HL-60 (cell line): ENCODE measurements at regions not wholly inside any gene's neighbourhood (a gene's known extent, or its start where the extent isn't known, plus 50 kb on each side); places are given as distances from the start of the nearest gene placed in this dataset.

Experiments
- DNase-seq, 2 experiments: peaks; one replicate each; pipeline ENCODE4 v3.0.0-alpha.2; 2010 to 2020; ENCODE audit warnings: low read depth in 1 of 2, low spot score in 1 of 2
- H3K27ac ChIP-seq: fragments of 250-450 bp; sonication (Bioruptor Pico); replicated peaks from 2 replicates; pipeline ENCODE4 v1.5.1; 2020; ENCODE audit warnings: mild to moderate bottlenecking, moderate library complexity
- H3K27me3 ChIP-seq: fragments of 250-450 bp; sonication (Bioruptor Pico); 2 replicates; pipeline ENCODE4 v1.5.1; 2021; ENCODE audit warnings: mild to moderate bottlenecking, moderate library complexity; ENCODE audit not compliant: insufficient read depth, poor library complexity, severe bottlenecking
- H3K4me3 ChIP-seq: replicated peaks from 2 replicates; pipeline ENCODE4 v1.5.1; 2011; ENCODE audit warnings: mild to moderate bottlenecking, control low read depth, low read length; ENCODE audit not compliant: insufficient read depth
- CTCF ChIP-seq: IDR thresholded peaks from one replicate; pipeline ENCODE4 v1.5.1; 2011; ENCODE audit warnings: low read length, control low read depth, inconsistent platforms; ENCODE audit not compliant: insufficient read depth
- GABPA ChIP-seq: IDR thresholded peaks from 2 replicates; pipeline ENCODE4 v1.6.1; 2012; ENCODE audit warnings: low read depth
- POLR2AphosphoS5 ChIP-seq: IDR thresholded peaks from 2 replicates; pipeline ENCODE4 v1.6.1; 2012; ENCODE audit warnings: low read depth
- SPI1 ChIP-seq: IDR thresholded peaks from 2 replicates; pipeline ENCODE4 v1.6.1; 2012; ENCODE audit warnings: low read depth, mild to moderate bottlenecking, borderline replicate concordance
- TF ChIP-seq, protein P1 (sequence below): IDR thresholded peaks from 2 replicates; pipeline ENCODE4 v1.6.1; 2012; ENCODE audit warnings: low read depth; ENCODE audit not compliant: insufficient replicate concordance

GRCh38 chr21:28636752-28637691 is 355.7 kb downstream of the LTN1 start:
- TF ChIP-seq POLR2AphosphoS5 (no peak), GABPA (no peak), SPI1 (no peak), CTCF (no peak)
- TF ChIP-seq, protein P1, sequence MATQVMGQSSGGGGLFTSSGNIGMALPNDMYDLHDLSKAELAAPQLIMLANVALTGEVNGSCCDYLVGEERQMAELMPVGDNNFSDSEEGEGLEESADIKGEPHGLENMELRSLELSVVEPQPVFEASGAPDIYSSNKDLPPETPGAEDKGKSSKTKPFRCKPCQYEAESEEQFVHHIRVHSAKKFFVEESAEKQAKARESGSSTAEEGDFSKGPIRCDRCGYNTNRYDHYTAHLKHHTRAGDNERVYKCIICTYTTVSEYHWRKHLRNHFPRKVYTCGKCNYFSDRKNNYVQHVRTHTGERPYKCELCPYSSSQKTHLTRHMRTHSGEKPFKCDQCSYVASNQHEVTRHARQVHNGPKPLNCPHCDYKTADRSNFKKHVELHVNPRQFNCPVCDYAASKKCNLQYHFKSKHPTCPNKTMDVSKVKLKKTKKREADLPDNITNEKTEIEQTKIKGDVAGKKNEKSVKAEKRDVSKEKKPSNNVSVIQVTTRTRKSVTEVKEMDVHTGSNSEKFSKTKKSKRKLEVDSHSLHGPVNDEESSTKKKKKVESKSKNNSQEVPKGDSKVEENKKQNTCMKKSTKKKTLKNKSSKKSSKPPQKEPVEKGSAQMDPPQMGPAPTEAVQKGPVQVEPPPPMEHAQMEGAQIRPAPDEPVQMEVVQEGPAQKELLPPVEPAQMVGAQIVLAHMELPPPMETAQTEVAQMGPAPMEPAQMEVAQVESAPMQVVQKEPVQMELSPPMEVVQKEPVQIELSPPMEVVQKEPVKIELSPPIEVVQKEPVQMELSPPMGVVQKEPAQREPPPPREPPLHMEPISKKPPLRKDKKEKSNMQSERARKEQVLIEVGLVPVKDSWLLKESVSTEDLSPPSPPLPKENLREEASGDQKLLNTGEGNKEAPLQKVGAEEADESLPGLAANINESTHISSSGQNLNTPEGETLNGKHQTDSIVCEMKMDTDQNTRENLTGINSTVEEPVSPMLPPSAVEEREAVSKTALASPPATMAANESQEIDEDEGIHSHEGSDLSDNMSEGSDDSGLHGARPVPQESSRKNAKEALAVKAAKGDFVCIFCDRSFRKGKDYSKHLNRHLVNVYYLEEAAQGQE, result no peak
- Histone ChIP-seq H3K27me3 (no peaks in the 10 kb centered on the region), H3K27ac (no peak overlapping the region)

GRCh38 chr21:28635541-28635940 is 357.1 kb downstream of the LTN1 start:
- TF ChIP-seq SPI1, result no peak
- no peak for TF ChIP-seq POLR2AphosphoS5
- TF ChIP-seq GABPA, result no peak
- TF ChIP-seq, protein P1, result no peak
- no peak for TF ChIP-seq CTCF
- Histone ChIP-seq H3K27ac (no peak overlapping the region), H3K4me3 (no peak overlapping the region), H3K27me3 (no peaks in the 10 kb centered on the region)
- no peak for DNase-seq

More at GRCh38 chr21:28636752-28637691, 355.7 kb downstream of the LTN1 start:
- no peak for DNase-seq
- no peak overlapping the region for H3K4me3 ChIP-seq

DNA sequence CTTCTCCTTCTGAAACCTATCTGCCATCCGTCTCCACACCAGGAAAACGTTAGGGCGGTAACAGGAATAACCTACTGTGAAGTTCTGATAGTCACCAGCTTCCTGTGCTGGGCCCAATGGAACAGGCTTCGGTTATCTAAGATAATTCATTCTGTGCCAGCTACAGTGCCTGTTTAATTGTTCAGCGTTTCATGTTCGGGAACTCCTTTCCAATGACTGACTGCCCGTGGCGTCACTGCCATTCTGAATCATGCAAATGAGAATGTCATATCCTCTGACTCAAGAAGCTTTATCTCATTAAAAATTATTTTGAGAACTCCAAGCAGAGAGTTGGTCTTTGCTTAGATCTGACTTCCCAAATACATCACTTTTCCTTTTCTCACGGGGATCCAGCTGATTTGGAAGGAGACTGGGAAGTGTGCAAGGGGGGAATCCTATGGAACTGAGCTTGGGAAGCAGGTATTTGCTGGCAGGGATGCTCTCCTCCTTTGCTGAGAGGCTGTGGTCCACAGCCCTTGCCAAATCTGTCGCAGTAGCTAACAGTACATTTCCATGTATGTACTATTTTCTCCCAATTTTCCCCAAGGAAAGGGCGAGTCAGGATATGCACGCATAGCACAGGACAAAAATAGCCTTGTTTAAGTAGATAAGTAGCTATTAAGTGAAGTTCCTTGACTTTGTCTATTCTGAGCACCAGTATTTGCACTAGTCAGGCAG is 358.7 kb downstream of the LTN1 start:
- Histone ChIP-seq H3K27ac (no peak overlapping the region), H3K27me3 (no peaks in the 10 kb centered on the region), H3K4me3 (no peak overlapping the region)
- no peak for DNase-seq
- TF ChIP-seq GABPA, result no peak
- no peak for TF ChIP-seq CTCF
- TF ChIP-seq SPI1, result no peak
- TF ChIP-seq, protein P1, result no peak
- no peak for TF ChIP-seq POLR2AphosphoS5
